Epithelial cell of esophagus (primary cell): ENCODE measurements at regions not wholly inside any gene's neighbourhood (a gene's known extent, or its start where the extent isn't known, plus 50 kb on each side); places are given as distances from the start of the nearest gene placed in this dataset.

Source experiments
- DNase-seq: peaks from one replicate; pipeline ENCODE4 v3.0.0; 2010; ENCODE audit warnings: low read depth
- H3K4me3 ChIP-seq: 2 replicates; pipeline ENCODE4 v1.5.1; 2011; ENCODE audit warnings: mild to moderate bottlenecking, low read length, control low read depth
- TF ChIP-seq, protein P1 (sequence below): IDR thresholded peaks from 2 replicates; pipeline ENCODE4 v1.5.1; 2011; ENCODE audit warnings: low read depth, mild to moderate bottlenecking, low read length, control low read depth, inconsistent platforms; ENCODE audit not compliant: insufficient read depth; ENCODE audit errors: missing control alignments

GRCh38 chrX:9326369-9326768 lies 138.5 kb upstream of the TBL1X start:
- TF ChIP-seq, protein P1, sequence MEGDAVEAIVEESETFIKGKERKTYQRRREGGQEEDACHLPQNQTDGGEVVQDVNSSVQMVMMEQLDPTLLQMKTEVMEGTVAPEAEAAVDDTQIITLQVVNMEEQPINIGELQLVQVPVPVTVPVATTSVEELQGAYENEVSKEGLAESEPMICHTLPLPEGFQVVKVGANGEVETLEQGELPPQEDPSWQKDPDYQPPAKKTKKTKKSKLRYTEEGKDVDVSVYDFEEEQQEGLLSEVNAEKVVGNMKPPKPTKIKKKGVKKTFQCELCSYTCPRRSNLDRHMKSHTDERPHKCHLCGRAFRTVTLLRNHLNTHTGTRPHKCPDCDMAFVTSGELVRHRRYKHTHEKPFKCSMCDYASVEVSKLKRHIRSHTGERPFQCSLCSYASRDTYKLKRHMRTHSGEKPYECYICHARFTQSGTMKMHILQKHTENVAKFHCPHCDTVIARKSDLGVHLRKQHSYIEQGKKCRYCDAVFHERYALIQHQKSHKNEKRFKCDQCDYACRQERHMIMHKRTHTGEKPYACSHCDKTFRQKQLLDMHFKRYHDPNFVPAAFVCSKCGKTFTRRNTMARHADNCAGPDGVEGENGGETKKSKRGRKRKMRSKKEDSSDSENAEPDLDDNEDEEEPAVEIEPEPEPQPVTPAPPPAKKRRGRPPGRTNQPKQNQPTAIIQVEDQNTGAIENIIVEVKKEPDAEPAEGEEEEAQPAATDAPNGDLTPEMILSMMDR = no peak
- DNase-seq = no peak
- H3K4me3 ChIP-seq = no peak overlapping the region

GRCh38 chrX:9327086-9327746 lies 137.6 kb upstream of the TBL1X start:
- TF ChIP-seq, protein P1 = no peak
- no peak overlapping the region for H3K4me3 ChIP-seq
- DNase-seq = no peak

DNA sequence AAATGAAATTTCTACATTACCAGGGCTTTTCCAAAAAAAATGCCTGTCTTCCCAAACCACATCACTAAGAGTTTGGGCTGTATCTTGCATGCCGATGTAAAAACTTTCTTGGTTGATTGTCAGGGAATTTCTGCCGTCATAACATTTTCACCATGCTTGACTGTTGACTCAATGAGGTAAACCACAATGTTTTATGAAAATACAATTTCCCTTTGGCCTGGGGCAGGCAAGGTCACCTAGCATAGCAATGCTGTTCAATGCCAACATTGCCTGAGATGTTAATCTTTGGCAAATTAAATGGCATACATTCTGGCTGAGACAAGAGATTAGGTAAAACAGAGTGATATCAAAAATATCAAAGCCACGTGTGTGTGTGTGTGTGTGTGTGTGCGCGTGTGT lies 137.1 kb upstream of the TBL1X start:
- TF ChIP-seq, protein P1 = no peak
- DNase-seq = peak; percentile 31
- no peak overlapping the region for H3K4me3 ChIP-seq

DNA sequence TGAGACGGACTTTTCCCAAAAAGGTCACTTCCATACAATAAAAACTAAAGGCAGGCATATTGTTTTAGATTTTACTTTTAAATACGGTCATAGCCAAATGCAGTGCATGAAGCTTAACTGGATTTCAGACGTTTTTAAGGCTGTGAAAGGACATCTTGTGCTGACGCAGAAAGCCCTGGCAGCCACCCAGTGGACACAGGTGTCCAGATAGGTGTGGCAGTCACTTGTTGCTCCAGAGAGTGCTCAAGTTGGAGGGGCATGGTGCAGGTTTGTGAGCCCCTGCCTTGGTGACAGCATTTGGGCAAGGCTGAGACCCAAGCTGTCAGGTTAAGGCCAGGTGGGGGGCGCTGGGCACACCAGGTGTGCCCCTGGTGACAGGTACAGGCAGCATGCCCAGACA lies 135.8 kb upstream of the TBL1X start:
- TF ChIP-seq, protein P1 = no peak
- no peak overlapping the region for H3K4me3 ChIP-seq
- no peak for DNase-seq

DNA sequence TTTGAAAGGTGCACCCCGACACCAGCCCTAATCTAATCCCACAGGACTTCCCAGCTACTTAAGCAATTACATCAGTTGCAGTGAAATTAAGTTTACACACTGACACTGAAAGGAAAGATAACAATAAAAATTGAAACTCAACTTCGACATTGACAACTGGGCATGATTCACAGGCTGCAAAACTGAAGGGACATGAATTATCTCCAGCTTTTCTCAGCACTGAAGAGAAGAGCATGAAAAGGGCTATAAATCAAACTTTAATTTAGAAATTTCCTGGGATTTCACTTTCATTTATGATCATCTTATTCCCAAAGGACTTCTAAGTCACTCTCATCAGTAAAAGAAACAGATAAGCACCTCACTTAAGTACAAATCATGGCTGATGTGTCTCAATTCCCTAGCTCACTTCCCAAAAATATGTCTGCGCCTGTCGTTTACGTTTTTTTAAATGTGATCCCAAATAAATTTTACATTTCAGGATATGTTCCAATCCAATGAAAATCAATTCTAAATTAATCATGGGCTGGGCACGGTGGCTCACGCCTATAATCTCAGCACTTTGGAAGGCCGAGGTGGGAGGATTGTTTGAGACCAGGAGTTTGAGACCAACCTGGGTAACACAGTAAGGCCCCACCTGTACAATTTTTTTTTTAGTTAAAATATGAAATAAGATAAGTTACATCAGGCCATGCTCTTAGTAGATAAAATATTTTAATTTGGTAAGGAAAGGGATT lies 134.4 kb upstream of the TBL1X start:
- no peak for DNase-seq
- TF ChIP-seq, protein P1 = no peak
- H3K4me3 ChIP-seq = no peak overlapping the region

- no peak for DNase-seq
- H3K4me3 ChIP-seq = no peak overlapping the region
- TF ChIP-seq, protein P1 = no peak
Observed at GRCh38 chrX:9333873-9334560, 130.8 kb upstream of the TBL1X start.
